DND-41 (cell line): ENCODE measurements at regions not wholly inside any gene's neighbourhood (a gene's known extent, or its start where the extent isn't known, plus 50 kb on each side); places are given as distances from the start of the nearest gene placed in this dataset.

ENCODE experiments used
- ATAC-seq: fragments of 200-7000 bp; cut with Tn5 transposase; 3 replicates; pipeline ENCODE4 v1.9.1; 2021; ENCODE audit warnings: low read depth; ENCODE audit not compliant: insufficient read depth
- DNase-seq: peaks from one replicate; pipeline ENCODE4 v3.0.0-alpha.2; 2020
- H2AFZ ChIP-seq: 2 replicates; pipeline ENCODE4 v1.6.0; 2012; ENCODE audit warnings: low read depth, low read length
- H3K27ac ChIP-seq: 2 replicates; pipeline ENCODE4 v1.5.1; 2012; ENCODE audit warnings: low read length, inconsistent platforms
- H3K27me3 ChIP-seq: fragments of 200-600 bp; sonication (generic); 2 replicates; pipeline ENCODE4 v1.6.0; 2012; ENCODE audit warnings: low read length, mild to moderate bottlenecking, inconsistent platforms; ENCODE audit not compliant: insufficient read depth, poor library complexity
- H3K36me3 ChIP-seq: 2 replicates; pipeline ENCODE4 v1.5.1; 2012; ENCODE audit warnings: low read length, inconsistent platforms; ENCODE audit not compliant: insufficient read depth
- H3K4me1 ChIP-seq: 2 replicates; pipeline ENCODE4 v1.5.1; 2012; ENCODE audit warnings: mild to moderate bottlenecking, low read length; ENCODE audit not compliant: insufficient read depth
- H3K4me2 ChIP-seq: 2 replicates; pipeline ENCODE4 v1.6.0; 2012; ENCODE audit warnings: mild to moderate bottlenecking, moderate library complexity, low read length, inconsistent platforms; ENCODE audit not compliant: insufficient read depth
- H3K4me3 ChIP-seq, 2 experiments: fragments of 200-600 bp in 1 of 2; shearing (Covaris generic) in 1 of 2; 2 replicates each; pipeline ENCODE4 v1.5.1; 2012 to 2016; ENCODE audit warnings: inconsistent platforms in 2 of 2, low read length in 2 of 2, mild to moderate bottlenecking in 2 of 2, low read depth in 1 of 2, moderate library complexity in 1 of 2
- H3K79me2 ChIP-seq: 2 replicates; pipeline ENCODE4 v1.6.0; 2012; ENCODE audit warnings: low read length, inconsistent platforms; ENCODE audit not compliant: insufficient read depth
- H3K9ac ChIP-seq: 2 replicates; pipeline ENCODE4 v1.6.0; 2012; ENCODE audit warnings: low read depth, mild to moderate bottlenecking, inconsistent platforms, low read length, moderate library complexity
- H3K9me3 ChIP-seq: 2 replicates; pipeline ENCODE4 v1.5.1; 2012; ENCODE audit warnings: low read length, moderate library complexity, mild to moderate bottlenecking, inconsistent platforms; ENCODE audit not compliant: insufficient read depth, severe bottlenecking
- H4K20me1 ChIP-seq: 2 replicates; pipeline ENCODE4 v1.6.0; 2012; ENCODE audit warnings: low read length; ENCODE audit not compliant: insufficient read depth
- CTCF ChIP-seq: IDR thresholded peaks from 2 replicates; pipeline ENCODE4 v1.5.1; 2012; ENCODE audit warnings: borderline replicate concordance, low read length, moderate library complexity, mild to moderate bottlenecking; ENCODE audit not compliant: poor library complexity, severe bottlenecking; ENCODE audit errors: extremely low read depth
- EZH2 ChIP-seq: IDR thresholded peaks from 3 replicates; pipeline ENCODE4 v1.6.1; 2012; ENCODE audit warnings: borderline replicate concordance, low read depth, mild to moderate bottlenecking, moderate library complexity, low read length, inconsistent platforms; ENCODE audit not compliant: severe bottlenecking

- Histone ChIP-seq H3K9ac (no peak overlapping the region), H4K20me1 (no peaks in the 10 kb centered on the region), H3K79me2 (no peaks in the 10 kb centered on the region), H3K27me3 (no peaks in the 10 kb centered on the region), H3K36me3 (no peaks in the 10 kb centered on the region), H3K9me3 (no peaks in the 10 kb centered on the region), H3K4me1 (peaks cover 18% of the 10 kb centered on the region), H3K4me3 (no peak overlapping the region), H2AFZ (no peak overlapping the region), H3K27ac (no peak overlapping the region), H3K4me2 (no peak overlapping the region)
- TF ChIP-seq EZH2 (no peak), CTCF (no peak)
- DNase-seq (no peak), ATAC-seq (no peak)
Observed at GRCh38 chr15:91710080-91710698, 143.3 kb upstream of the SLCO3A1 start.

GRCh38 chr15:91711384-91712033 lies 142.0 kb upstream of the SLCO3A1 start:
- no peak for TF ChIP-seq EZH2
- TF ChIP-seq CTCF = no peak
- no peaks in the 10 kb centered on the region for H3K27me3 ChIP-seq
- H3K9ac ChIP-seq = no peak overlapping the region
- no peak overlapping the region for H3K27ac ChIP-seq
- ATAC-seq (no peak), DNase-seq (no peak)
- H3K4me1 ChIP-seq = peaks cover 5% of the 10 kb centered on the region
- H3K4me3 ChIP-seq = no peak overlapping the region
- H3K79me2 ChIP-seq = no peaks in the 10 kb centered on the region
- no peak overlapping the region for H3K4me2 ChIP-seq
- no peak overlapping the region for H2AFZ ChIP-seq
- H4K20me1 ChIP-seq = no peaks in the 10 kb centered on the region
- no peaks in the 10 kb centered on the region for H3K36me3 ChIP-seq
- no peaks in the 10 kb centered on the region for H3K9me3 ChIP-seq

DNA sequence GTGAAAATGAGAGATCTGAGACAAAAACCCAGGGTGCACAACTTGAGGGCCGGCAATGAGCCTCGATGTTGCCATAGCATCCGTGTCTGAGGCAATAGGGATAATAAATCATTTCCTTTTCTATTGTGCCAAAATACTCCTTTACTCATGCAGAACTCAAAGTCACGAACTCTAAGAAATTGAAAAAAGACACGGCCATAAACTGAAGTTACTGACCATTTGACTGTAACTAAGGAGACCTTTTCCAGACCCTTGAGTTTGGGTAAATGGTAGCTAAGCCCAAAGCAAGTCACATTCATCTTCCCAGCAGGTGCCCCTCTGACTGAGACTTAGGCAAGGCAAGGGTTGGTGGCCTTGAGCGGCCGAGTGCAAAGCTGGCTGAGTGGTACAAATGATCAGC lies 141.2 kb upstream of the SLCO3A1 start:
- Histone ChIP-seq H3K36me3 (no peaks in the 10 kb centered on the region), H4K20me1 (no peaks in the 10 kb centered on the region), H3K9me3 (no peaks in the 10 kb centered on the region), H2AFZ (no peak overlapping the region), H3K27ac (no peak overlapping the region), H3K4me1 (no peaks in the 10 kb centered on the region), H3K9ac (no peak overlapping the region), H3K4me3 (no peak overlapping the region), H3K4me2 (no peak overlapping the region), H3K79me2 (no peaks in the 10 kb centered on the region), H3K27me3 (no peaks in the 10 kb centered on the region)
- DNase-seq = no peak
- ATAC-seq = no peak
- no peak for TF ChIP-seq CTCF
- no peak for TF ChIP-seq EZH2
